ENCODE measurements at regions not wholly inside any gene's neighbourhood (a gene's known extent, or its start where the extent isn't known, plus 50 kb on each side); places are given as distances from the start of the nearest gene placed in this dataset.

- no peak for TF ChIP-seq RFX5 (IDR thresholded peaks at IDR 0.05; ENCODE audit: low read depth, low read length)
- TF ChIP-seq CHD1 (IDR thresholded peaks at IDR 0.05; ENCODE audit: low read depth, low read length), result no peak
- no peak for TF ChIP-seq MAZ (IDR thresholded peaks at IDR 0.05; ENCODE audit: borderline replicate concordance, low read depth, low read length)
- no peak for TF ChIP-seq ELK1 (IDR thresholded peaks at IDR 0.05; ENCODE audit: borderline replicate concordance, low read depth, low read length)
- Histone ChIP-seq H3K56ac (ENCODE audit: extremely low read depth, insufficient read depth, low read length) (no peak overlapping the region), H4K8ac (ENCODE audit: low read depth in 2 of 2, low read length in 2 of 2) (no peak overlapping the region), H2BK15ac (ENCODE audit: low read depth, low read length) (no peak overlapping the region), H4K91ac (ENCODE audit: insufficient read depth, low read depth, low read length) (no peak overlapping the region), H3K4me3 (ENCODE audit: insufficient read depth, low read depth, low read length) (no peak overlapping the region), H3K36me3 (ENCODE audit: control insufficient read depth, insufficient read depth, low read length) (no peaks in the 10 kb centered on the region), H3K23ac (ENCODE audit: low read depth, low read length) (no peak overlapping the region), H4K5ac (ENCODE audit: low read depth, low read length) (no peak overlapping the region), H3K9me3 (ENCODE audit: control insufficient read depth, insufficient read depth, low read length) (no peaks in the 10 kb centered on the region), H3K27ac (ENCODE audit: insufficient read depth, low read length) (no peak overlapping the region), H4K20me1 (ENCODE audit: insufficient read depth, low read length) (no peaks in the 10 kb centered on the region), H3K4me2 (ENCODE audit: low read depth, low read length) (no peak overlapping the region), H2AK5ac (ENCODE audit: low read depth, low read length) (no peak overlapping the region), H3K27me3 (ENCODE audit: control insufficient read depth, insufficient read depth, low read length) (no peaks in the 10 kb centered on the region), H2BK5ac (ENCODE audit: low read depth, low read length, poor library complexity, severe bottlenecking) (no peak overlapping the region), H2BK20ac (ENCODE audit: low read depth, low read length) (no peak overlapping the region), H2AK9ac (replicated peaks; ENCODE audit: low read depth, low read length, poor library complexity) (no peak overlapping the region), H3K14ac (replicated peaks; ENCODE audit: low read depth, low read length) (no peak overlapping the region), H3K9me1 (ENCODE audit: insufficient read depth, low read length) (no peaks in the 10 kb centered on the region; the same call in 1 of the 2 replicates), H3K4ac (ENCODE audit: low read depth, low read length) (no peak overlapping the region), H2BK120ac (ENCODE audit: low read depth, low read length) (no peak overlapping the region), H3K18ac (ENCODE audit: low read depth, low read length) (no peak overlapping the region), H2AFZ (replicated peaks; ENCODE audit: low read length, poor library complexity) (no peak overlapping the region), H3K79me1 (ENCODE audit: low read depth in 1 of 2, low read length in 2 of 2) (no peaks in the 10 kb centered on the region), H3K4me1 (ENCODE audit: control insufficient read depth, insufficient read depth, low read length) (peaks cover 1% of the 10 kb centered on the region; the same call in 1 of the 2 replicates), H3K9ac (ENCODE audit: low read depth, low read length) (no peak overlapping the region)
- DNase-seq (no peak), ATAC-seq (ENCODE audit: low read depth) (no peak)
- BruUV-seq (replicated peaks), result no TSS peak
- CTCF ChIA-PET, result no interaction called here
- intact Hi-C loops (cut with micrococcal nuclease), result no loop called here
- no CpG with 5 or more reads among the region's 3 CpGs for WGBS, 2 experiments (ENCODE audit: extremely low coverage in 2 of 2, insufficient read length in 1 of 2)
- in situ Hi-C loops (cut with MboI; ENCODE audit: low sequenced_read_pairs), result no loop called here
- POLR2A ChIA-PET (ENCODE audit: unreplicated experiment), result no interaction called here
- dilution Hi-C loops (cut with HindIII; ENCODE audit: low sequenced_read_pairs, unreplicated experiment), result no loop called here
These were observed 156.7 kb downstream of the TMCO5A start for GRCh38 chr15:38091078-38091645.

Data from IMR-90 (cell line).